ENCODE measurements at regions not wholly inside any gene's neighbourhood (a gene's known extent, or its start where the extent isn't known, plus 50 kb on each side); places are given as distances from the start of the nearest gene placed in this dataset.
A peak's percentile ranks its signal among the peaks of the same experiment; 100 is the strongest.
"Not testable (repeated sequence)": the region's sequence is repeated elsewhere in the genome, so short reads cannot be mapped to it uniquely, and the experiment has no call there.

DNA sequence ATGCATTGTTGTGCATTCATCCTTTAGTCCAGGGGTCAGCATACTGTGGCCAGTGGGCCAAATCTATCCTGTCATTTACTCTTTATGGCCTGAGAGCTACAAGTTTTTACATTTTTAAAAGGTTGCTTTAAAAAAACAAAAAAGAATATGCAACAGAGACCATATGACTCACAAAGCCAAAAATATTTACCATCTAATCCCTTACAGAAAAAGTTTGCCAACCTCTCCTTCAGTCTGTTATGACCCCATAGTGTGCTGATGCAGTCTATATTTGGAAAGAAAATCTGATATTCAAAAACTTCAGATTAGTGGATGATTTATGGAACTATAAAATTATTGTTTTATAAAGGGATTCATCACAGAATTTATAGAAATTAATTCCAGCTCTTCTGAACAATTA, 237.5 kb upstream of the IL12A start:
- intact Hi-C loops (cut with micrococcal nuclease), result no loop called here
- TF ChIP-seq, protein P1, sequence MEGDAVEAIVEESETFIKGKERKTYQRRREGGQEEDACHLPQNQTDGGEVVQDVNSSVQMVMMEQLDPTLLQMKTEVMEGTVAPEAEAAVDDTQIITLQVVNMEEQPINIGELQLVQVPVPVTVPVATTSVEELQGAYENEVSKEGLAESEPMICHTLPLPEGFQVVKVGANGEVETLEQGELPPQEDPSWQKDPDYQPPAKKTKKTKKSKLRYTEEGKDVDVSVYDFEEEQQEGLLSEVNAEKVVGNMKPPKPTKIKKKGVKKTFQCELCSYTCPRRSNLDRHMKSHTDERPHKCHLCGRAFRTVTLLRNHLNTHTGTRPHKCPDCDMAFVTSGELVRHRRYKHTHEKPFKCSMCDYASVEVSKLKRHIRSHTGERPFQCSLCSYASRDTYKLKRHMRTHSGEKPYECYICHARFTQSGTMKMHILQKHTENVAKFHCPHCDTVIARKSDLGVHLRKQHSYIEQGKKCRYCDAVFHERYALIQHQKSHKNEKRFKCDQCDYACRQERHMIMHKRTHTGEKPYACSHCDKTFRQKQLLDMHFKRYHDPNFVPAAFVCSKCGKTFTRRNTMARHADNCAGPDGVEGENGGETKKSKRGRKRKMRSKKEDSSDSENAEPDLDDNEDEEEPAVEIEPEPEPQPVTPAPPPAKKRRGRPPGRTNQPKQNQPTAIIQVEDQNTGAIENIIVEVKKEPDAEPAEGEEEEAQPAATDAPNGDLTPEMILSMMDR (IDR thresholded peaks at IDR 0.05; ENCODE audit: borderline replicate concordance), result no peak
- Histone ChIP-seq H3K36me3 (peaks cover 6% of the 10 kb centered on the region), H3K27me3 (ENCODE audit: low read depth) (no peaks in the 10 kb centered on the region), H3K9me3 (replicated peaks) (peaks cover 6% of the 10 kb centered on the region), H3K4me3 (no peak overlapping the region), H3K4me1 (no peaks in the 10 kb centered on the region), H3K27ac (replicated peaks) (no peak overlapping the region)
- no peak for DNase-seq

DNA sequence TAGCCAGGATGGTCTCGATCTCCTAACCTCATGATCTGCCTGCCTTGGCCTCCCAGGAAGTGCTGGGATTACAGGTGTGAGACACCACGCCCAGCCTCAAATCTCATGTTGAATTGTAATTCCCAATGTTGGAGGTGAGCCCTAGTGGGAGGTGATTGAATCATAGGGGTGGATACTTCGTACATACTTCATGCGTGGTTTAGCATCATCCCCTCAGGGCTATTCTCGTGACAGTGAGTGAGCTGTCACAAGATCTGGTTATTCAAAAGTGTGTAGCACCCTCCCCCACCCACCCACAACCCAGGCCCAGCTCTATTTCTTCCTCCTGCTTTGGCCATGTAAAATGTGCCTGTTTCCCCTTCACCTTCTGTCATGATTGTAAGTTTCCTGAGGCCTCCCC, 236.9 kb upstream of the IL12A start:
- intact Hi-C loops (cut with micrococcal nuclease), result no loop called here
- TF ChIP-seq, protein P1 (IDR thresholded peaks at IDR 0.05; ENCODE audit: borderline replicate concordance), result no peak

DNA sequence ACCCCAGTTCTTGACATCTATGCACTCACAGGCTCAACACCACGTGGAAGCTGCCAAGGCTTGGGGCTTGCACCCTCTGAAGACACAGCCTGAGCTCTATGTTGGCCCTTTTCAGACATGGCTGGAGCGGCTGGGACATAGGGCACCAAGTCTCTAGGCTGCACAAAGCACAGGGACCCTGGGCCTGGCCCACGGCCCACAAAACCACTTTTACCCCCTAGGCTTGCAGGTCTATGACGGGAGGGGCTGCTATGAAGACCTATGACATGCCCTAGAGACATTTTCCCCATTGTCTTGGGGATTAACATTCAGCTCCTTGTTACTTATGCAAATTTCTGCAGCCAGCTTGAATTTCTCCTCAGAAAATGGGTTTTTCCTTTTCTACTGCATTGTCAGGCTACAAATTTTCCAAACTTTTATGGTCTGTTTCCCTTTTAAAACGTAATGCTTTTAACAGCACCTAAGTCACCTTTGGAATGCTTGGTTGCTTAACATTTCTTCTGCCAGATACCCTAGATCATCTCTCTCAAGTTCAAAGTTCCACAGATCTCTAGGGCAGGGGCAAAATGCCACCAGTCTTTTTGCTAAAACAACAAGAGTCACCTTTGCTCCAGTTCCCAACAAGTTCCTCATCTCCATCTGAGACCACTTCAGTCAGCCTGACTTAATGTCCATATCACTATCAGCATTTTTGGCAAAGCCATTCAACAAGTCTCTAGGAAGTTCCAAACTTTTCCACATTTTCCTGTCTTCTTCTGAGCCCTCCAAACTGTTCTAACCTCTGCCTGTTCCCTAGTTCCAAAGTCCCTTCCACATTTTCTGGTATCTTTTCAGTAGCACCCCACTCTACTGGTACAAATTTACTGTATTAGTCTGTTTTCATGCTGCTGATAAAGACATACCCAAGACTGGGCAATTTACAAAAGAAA, 232.1 kb upstream of the IL12A start:
- H3K36me3 ChIP-seq; intact Hi-C loops (cut with micrococcal nuclease); DNase-seq; H3K27ac ChIP-seq (replicated peaks); H3K27me3 ChIP-seq (ENCODE audit: low read depth); H3K9me3 ChIP-seq (replicated peaks); H3K4me3 ChIP-seq: not testable (repeated sequence)
- peaks cover 22% of the 10 kb centered on the region for H3K4me1 ChIP-seq

More for the DNA sequence above, 236.9 kb upstream of the IL12A start:
- Histone ChIP-seq H3K27ac (replicated peaks) (no peak overlapping the region), H3K4me3 (no peak overlapping the region), H3K9me3 (replicated peaks) (peaks cover 6% of the 10 kb centered on the region), H3K4me1 (no peaks in the 10 kb centered on the region), H3K36me3 (peaks cover 6% of the 10 kb centered on the region), H3K27me3 (ENCODE audit: low read depth) (no peaks in the 10 kb centered on the region)
- no peak for DNase-seq

DNA sequence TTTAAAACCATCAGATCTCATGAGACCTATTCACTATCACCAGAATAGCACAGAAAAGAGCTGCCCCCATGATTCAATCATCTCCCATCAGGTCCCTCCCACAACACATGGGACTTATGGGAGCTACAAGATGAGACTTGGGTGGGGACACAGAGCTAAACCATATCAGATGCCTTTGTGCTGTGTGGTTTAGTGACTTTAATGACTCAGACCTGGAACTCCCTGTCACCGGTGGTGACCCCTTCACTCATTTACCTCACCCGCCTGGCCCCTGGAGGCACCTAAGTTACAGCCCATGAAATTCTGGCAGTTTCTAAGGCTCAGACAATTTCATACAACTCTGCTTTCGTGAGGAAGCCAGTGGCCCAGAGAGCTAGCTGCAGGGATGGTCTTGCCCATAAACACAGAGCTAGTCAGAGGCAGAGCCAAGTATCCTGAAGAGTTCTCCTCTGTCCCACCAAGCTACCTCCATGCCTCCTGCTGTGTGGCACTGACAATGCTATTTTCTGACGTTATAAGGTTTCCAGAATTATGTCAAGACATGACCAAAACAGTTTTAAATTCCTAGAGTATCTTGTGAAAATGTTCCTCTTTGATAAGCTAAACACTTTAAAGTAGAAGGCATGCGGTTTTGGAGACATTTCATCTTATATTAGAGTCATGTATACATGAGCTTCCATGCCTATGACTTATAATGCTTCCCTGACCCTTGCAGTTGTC, 231.1 kb upstream of the IL12A start:
- TF ChIP-seq, protein P1 (IDR thresholded peaks at IDR 0.05; ENCODE audit: borderline replicate concordance), result no peak

DNA sequence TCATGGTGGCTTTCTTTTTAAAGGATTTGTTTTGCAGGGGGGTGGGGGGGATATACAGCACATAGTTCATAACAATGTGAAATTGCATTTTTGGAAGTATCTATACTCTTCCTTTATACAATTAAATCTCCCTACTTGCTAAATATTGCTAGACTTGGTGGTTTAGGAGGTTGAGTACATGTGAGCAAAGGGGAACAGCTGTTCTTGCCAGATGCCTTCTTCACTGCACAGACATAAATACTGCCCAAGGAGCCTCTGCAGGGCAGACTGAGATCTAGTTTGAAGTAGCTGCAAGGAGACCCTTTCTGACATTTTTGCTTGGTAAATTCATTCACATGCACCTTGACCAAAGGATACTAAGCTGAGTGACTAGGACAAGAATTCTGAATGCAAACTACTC, 228.6 kb upstream of the IL12A start:
- Histone ChIP-seq H3K27me3 (ENCODE audit: low read depth) (no peaks in the 10 kb centered on the region), H3K4me3 (no peak overlapping the region), H3K4me1 (peaks cover 55% of the 10 kb centered on the region), H3K9me3 (replicated peaks) (peaks cover 6% of the 10 kb centered on the region), H3K27ac (replicated peaks) (peak overlapping the region; percentile 16), H3K36me3 (peaks cover 6% of the 10 kb centered on the region)
- DNase-seq, result no peak
- TF ChIP-seq, protein P1 (IDR thresholded peaks at IDR 0.05; ENCODE audit: borderline replicate concordance), result no peak
- intact Hi-C loops (cut with micrococcal nuclease), result no loop called here

More for the DNA sequence above, 231.1 kb upstream of the IL12A start:
- Histone ChIP-seq H3K4me1 (peaks cover 31% of the 10 kb centered on the region), H3K36me3 (peaks cover 6% of the 10 kb centered on the region), H3K9me3 (replicated peaks) (peaks cover 6% of the 10 kb centered on the region), H3K4me3 (no peak overlapping the region), H3K27me3 (ENCODE audit: low read depth) (no peaks in the 10 kb centered on the region), H3K27ac (replicated peaks) (no peak overlapping the region)
- intact Hi-C loops (cut with micrococcal nuclease), result no loop called here
- no peak for DNase-seq
